Endodermal cell (in vitro differentiated cells): ENCODE measurements at regions not wholly inside any gene's neighbourhood (a gene's known extent, or its start where the extent isn't known, plus 50 kb on each side); places are given as distances from the start of the nearest gene placed in this dataset.

Experiments used
- DNase-seq: peaks from one replicate; pipeline ENCODE4 v3.0.0-alpha.2; 2017
- H3K27ac ChIP-seq: 2 replicates; pipeline ENCODE4 v1.5.1; 2013; ENCODE audit warnings: mild to moderate bottlenecking, low read depth, low read length, moderate library complexity
- H3K27me3 ChIP-seq: 2 replicates; pipeline ENCODE4 v1.6.1; 2013; ENCODE audit warnings: mild to moderate bottlenecking, low read length, moderate library complexity; ENCODE audit not compliant: insufficient read depth, control insufficient read depth, poor library complexity, severe bottlenecking
- H3K36me3 ChIP-seq: 2 replicates; pipeline ENCODE4 v1.7.0; 2013; ENCODE audit warnings: mild to moderate bottlenecking, low read length, moderate library complexity; ENCODE audit not compliant: control insufficient read depth, insufficient read depth
- H3K4me1 ChIP-seq: one replicate; pipeline ENCODE4 v1.7.0; 2013; ENCODE audit warnings: low read length; ENCODE audit not compliant: control insufficient read depth, insufficient read depth
- H3K4me3 ChIP-seq: 2 replicates; pipeline ENCODE4 v1.5.1; 2013; ENCODE audit warnings: mild to moderate bottlenecking, low read length, moderate library complexity
- H3K9ac ChIP-seq: 2 replicates; pipeline ENCODE4 v1.6.1; 2013; ENCODE audit warnings: mild to moderate bottlenecking, low read length, moderate library complexity; ENCODE audit not compliant: poor library complexity, severe bottlenecking; ENCODE audit errors: extremely low read depth
- H3K9me3 ChIP-seq: 2 replicates; pipeline ENCODE4 v1.6.1; 2013; ENCODE audit warnings: mild to moderate bottlenecking, low read length, moderate library complexity; ENCODE audit not compliant: control insufficient read depth
- H3K27ac Mint-ChIP-seq: 2 replicates; pipeline ENCODE4 v1.8.0; 2020; ENCODE audit warnings: mixed read lengths
- H3K27me3 Mint-ChIP-seq: 2 replicates; pipeline ENCODE4 v1.8.0; 2021; ENCODE audit warnings: mild to moderate bottlenecking, mixed read lengths; ENCODE audit not compliant: insufficient read depth
- H3K36me3 Mint-ChIP-seq: 2 replicates; pipeline ENCODE4 v1.8.0; 2020; ENCODE audit warnings: low read depth, mixed read lengths
- H3K4me1 Mint-ChIP-seq: 2 replicates; pipeline ENCODE4 v1.8.0; 2020; ENCODE audit warnings: mixed read lengths
- H3K4me3 Mint-ChIP-seq: 2 replicates; pipeline ENCODE4 v1.8.0; 2020; ENCODE audit warnings: mild to moderate bottlenecking, moderate library complexity, mixed read lengths
- H3K9me3 Mint-ChIP-seq: 2 replicates; pipeline ENCODE4 v1.8.0; 2020; ENCODE audit warnings: mild to moderate bottlenecking, mixed read lengths
- CTCF ChIP-seq: fragments of 200-600 bp; sonication (generic); conservative IDR thresholded peaks from 2 replicates; pipeline ENCODE4 v1.5.0; 2021; ENCODE audit warnings: antibody characterized with exemption, mild to moderate bottlenecking
- WGBS, 2 experiments: methylation state at CpG; one replicate each; pipeline versions ENCODE4 v1.1.5 to v1.1.7; 2013; ENCODE audit warnings: missing lambda C conversion rate in 2 of 2, mixed read lengths in 1 of 2; ENCODE audit not compliant: insufficient coverage in 1 of 2, insufficient read length in 1 of 2; 5-methylcytosine and 5-hydroxymethylcytosine counted together

GRCh38 chr18:57975805-57976204, 68.2 kb upstream of the NEDD4L start:
- Mint-ChIP-seq H3K4me3 (no peak overlapping the region), H3K4me1 (peaks cover 25% of the 10 kb centered on the region), H3K27ac (no peak overlapping the region), H3K36me3 (no peaks in the 10 kb centered on the region), H3K9me3 (no peaks in the 10 kb centered on the region), H3K27me3 (peaks cover 34% of the 10 kb centered on the region)
- no peak for DNase-seq
- no peaks in the 10 kb centered on the region for H3K9me3 ChIP-seq
- TF ChIP-seq CTCF, result no peak
- no peaks in the 10 kb centered on the region for H3K36me3 ChIP-seq
- peaks cover 4% of the 10 kb centered on the region for H3K4me1 ChIP-seq
- no peak overlapping the region for H3K4me3 ChIP-seq
- no peak overlapping the region for H3K9ac ChIP-seq
- no peaks in the 10 kb centered on the region for H3K27me3 ChIP-seq
- 100% methylated on average over 2 of the region's 2 CpGs; no CpG with 5 or more reads in 1 of the 2 experiments for WGBS, 2 experiments
- no peak overlapping the region for H3K27ac ChIP-seq

DNA sequence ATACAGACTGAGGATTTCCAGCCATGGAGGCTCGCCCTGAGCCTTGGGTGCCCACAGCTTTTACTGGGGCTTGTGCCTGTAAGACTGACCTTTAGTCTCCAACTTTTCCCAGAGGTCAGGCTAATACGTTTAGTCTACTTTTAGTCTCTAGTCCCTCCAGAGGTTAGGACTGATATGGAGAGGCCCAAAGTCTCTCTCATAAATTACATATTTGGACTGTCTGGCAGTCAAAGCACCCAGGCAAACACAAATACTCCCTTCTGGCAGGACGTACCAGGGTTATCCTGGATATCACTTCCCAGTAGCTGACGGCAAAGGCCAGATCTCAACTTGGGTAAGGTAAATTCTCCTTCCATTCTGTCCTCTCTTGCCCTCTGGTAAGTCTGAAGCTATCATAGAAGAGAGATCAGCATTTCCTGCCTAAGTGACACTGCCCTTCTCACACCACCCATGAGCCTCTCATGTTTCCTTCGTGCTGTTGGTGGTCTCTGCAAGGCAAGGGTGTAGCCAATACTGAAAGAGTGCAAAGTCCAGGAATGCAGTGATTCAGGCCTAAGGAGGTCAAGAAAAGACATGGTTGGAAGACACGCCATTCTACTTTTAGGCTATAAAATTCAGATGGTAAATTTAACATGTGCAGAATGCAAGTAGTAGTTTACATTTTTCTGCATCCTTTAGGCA, 69.3 kb upstream of the NEDD4L start:
- Mint-ChIP-seq H3K27ac (no peak overlapping the region), H3K36me3 (no peaks in the 10 kb centered on the region), H3K9me3 (no peaks in the 10 kb centered on the region), H3K4me1 (peaks cover 25% of the 10 kb centered on the region), H3K27me3 (peaks cover 34% of the 10 kb centered on the region), H3K4me3 (no peak overlapping the region)
- no peaks in the 10 kb centered on the region for H3K4me1 ChIP-seq
- H3K36me3 ChIP-seq, result no peaks in the 10 kb centered on the region
- 92 to 93% methylated on average over 3 to 6 of the region's 6 CpGs for WGBS, 2 experiments
- no peaks in the 10 kb centered on the region for H3K9me3 ChIP-seq
- DNase-seq, result no peak
- TF ChIP-seq CTCF, result no peak
- H3K4me3 ChIP-seq, result no peak overlapping the region
- H3K27me3 ChIP-seq, result no peaks in the 10 kb centered on the region
- H3K9ac ChIP-seq, result no peak overlapping the region
- H3K27ac ChIP-seq, result no peak overlapping the region

- DNase-seq, result no peak
- Histone ChIP-seq H3K27ac (no peak overlapping the region), H3K27me3 (no peaks in the 10 kb centered on the region), H3K4me3 (no peak overlapping the region), H3K36me3 (no peaks in the 10 kb centered on the region), H3K4me1 (no peaks in the 10 kb centered on the region), H3K9me3 (no peaks in the 10 kb centered on the region), H3K9ac (no peak overlapping the region)
- Mint-ChIP-seq H3K27ac (no peak overlapping the region), H3K36me3 (no peaks in the 10 kb centered on the region), H3K4me3 (no peak overlapping the region), H3K9me3 (no peaks in the 10 kb centered on the region), H3K27me3 (peaks cover 34% of the 10 kb centered on the region), H3K4me1 (peaks cover 29% of the 10 kb centered on the region)
- TF ChIP-seq CTCF, result no peak
- WGBS, 2 experiments, result 93 to 95% methylated on average over 7 of the region's 7 CpGs
Measured at GRCh38 chr18:57973889-57974288, 70.1 kb upstream of the NEDD4L start.
